HG02970 (cell line): ENCODE measurements at regions not wholly inside any gene's neighbourhood (a gene's known extent, or its start where the extent isn't known, plus 50 kb on each side); places are given as distances from the start of the nearest gene placed in this dataset.
"Not testable (repeated sequence)": the region's sequence is repeated elsewhere in the genome, so short reads cannot be mapped to it uniquely, and the experiment has no call there.

Source experiments
- ATAC-seq: cut with Tn5 transposase; IDR thresholded peaks from one replicate; pipeline ENCODE4 v1.9.1; 2021; ENCODE audit warnings: mild to moderate bottlenecking, moderate library complexity, moderate number of reproducible peaks; ENCODE audit not compliant: unreplicated experiment, low FRiP score

DNA sequence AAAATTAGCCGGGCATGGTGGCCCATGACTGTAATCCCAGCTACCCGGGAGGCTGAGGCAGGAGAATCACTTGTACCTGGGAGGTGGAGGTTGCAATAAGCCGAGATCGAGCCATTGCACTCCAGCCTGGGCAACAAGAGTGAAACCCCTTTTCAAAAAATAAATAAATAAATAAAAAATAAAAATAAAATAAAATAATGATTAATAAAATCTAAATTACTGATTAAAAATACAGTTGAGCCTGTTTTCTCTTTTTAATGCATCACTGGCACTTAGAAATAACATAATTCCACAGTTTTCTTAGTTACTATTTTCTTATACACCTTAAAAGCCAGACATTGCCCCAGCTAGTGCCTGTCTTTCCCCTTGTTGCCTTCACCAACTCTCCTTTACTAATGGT, 922.8 kb upstream of the GJE1 start:
- no peak for ATAC-seq

DNA sequence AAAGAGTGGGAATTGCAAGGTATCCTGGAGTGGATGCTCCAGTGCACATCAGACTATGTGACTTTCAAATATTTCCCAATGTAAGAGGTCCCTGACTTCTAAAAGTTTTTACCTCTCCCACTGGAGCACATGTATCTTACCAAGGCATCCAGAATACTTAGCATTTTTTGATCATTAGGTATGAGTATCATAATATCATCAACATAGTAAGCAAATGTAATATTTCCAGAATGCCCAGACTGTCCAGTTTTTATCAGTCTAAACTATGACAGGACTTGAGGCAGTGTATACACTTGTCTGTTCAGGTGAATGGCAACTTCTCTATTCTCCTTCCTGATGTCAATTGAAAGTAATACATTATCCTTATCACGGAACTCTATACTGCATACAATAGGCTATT, 924.6 kb upstream of the GJE1 start:
- ATAC-seq = no peak

DNA sequence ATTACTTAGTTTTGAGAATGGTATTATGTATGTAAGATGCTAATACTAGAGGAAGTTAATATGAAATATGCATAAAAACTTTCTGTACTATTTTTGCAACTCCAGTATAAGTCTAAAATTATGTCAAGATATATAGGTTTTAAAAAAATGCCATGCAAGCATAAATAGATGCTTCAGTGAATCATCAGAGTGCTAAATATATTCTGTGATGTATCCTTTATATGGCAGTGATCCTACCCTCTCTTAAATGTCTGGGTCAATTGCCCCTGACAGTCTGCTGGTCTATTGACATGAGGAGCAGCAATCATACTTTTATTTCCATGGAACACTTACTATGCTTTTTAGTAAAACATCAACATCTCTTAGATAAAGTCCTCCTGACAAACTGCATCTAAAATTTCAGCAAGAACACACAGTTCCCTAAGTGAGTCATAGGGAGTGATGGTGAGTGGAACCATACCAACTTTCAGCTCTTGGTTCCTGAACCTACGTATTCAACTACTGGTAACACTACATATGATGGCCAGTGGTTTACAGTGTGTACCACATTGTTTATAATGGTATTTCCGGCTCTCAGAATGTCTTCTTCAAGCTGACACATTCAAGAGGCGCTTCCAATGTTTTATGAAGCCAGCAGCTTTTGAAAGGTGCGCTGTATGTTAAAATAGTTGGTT, 928.7 kb upstream of the GJE1 start:
- ATAC-seq = no peak

DNA sequence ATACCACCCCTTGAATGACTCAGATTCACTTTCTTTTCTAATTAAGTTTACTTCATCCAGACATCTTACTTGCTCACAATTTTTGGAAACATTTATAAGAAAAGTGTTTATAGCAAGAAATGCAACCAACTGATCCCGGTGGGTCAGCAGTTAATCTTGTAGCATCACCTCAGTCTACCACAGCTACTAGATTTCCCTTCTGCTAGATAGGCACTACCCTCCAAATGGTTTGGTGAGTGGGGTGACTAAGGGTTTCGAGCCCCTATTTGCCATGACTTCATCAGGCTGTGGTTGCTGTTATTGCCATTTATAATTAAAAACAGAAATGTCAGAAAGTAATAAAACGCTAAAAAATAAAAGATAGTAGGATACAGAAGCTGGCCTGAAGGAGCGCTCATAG, 930.1 kb upstream of the GJE1 start:
- no peak for ATAC-seq

DNA sequence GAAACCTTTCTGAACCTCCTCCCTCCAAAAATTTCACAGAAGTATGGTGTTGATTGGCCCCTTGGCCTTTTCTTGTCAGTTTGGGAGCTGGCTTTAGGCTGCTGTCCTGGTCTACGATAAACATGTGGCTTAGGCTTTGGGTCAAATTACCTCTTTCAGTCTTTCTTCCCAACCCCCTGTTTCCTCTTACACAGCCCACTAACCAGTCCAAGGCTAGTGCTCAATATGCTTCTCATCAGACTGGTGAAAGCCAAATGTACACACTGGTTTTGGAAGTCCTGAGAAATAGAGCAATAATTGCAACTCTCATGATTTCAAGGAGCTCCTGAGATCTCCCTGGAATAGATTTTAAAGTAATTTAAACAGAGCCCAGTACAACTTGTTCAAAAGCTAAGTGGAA, 933.7 kb upstream of the GJE1 start:
- no peak for ATAC-seq

DNA sequence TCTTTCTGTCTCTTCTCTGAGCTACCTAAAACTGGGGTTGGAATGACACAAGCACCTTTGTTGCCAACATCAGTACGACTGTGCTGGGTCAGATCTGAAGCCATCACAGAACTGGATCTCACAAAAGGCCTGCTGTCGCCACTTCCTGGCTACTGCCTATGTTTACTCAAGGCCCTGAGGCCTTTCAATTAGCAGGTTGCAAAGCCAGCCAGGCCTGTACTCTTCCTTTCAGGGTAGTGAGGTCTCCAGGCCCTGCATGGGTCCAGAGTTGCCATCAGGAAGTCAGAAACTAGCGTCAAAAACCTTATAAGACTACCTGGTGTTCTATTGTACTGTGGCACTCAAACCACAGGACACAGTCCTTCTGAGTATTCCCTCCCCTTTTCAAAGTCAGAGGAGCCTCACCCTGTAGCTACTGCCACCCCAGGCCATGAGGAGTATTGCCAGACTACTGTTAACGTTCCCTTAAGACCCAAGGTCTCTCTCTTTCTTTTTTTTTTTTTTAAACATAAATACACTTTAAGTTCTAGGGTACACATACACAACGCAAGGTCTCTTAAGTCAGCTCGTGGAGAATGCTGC, 937.4 kb upstream of the GJE1 start:
- no peak for ATAC-seq

DNA sequence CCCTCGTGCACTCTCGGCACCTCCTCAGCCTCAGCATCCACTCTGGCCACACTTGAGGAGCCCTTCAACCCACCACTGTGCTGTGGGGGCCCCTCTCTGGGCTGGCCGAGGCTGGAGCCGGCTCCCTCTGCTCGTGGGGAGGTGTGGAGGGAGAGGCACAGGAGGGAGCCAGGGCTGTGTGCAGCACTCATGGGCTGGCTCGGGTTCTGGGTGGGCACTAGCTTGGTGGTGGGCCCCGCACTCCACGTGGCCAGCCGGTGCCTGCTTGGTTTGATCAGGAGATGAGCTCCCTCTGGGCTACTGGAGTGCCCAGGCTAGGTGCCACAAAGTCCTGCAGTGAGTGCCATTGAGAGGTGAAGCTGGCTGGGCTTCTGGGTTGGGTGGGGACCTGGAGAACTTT, 949.4 kb upstream of the GJE1 start:
- no peak for ATAC-seq

DNA sequence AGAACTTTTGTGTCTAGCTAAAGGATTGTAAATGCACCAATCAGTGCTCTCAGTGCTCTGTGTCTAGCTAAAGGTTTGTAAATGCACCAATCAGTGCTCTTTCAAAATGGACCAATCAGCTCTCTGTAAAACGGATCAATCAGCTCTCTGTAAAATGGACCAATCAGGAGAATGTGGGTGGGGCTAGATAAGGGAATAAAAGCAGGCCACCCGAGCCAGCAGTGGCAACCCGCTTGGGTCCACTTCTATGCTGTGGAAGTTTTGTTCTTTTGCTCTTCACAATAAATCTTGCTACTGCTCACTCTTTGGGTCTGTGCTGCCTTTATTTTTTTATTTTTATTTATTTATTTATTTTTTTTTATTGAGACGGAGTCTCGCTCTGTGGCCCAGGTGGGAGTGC, 957.3 kb upstream of the GJE1 start:
- not testable (repeated sequence) for ATAC-seq

DNA sequence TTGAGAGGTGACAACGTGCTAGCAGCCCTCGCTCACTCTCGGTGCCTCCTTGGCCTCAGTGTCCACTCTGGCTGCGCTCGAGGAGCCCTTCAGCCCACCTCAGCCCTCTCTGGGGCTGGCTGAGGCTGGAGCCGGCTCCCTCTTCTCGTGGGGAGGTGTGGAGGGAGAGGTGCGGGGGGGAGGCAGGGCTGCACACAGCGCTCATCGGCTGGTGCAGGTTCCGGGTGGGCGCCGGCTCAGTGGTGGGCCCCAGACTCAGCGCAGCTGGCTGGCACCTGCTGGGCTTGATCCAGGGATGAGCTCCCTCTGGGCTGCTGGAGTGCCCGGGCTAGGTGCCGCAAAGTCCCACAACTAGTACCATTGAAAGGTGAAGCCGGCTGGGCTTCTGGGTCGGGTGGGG, 957.8 kb upstream of the GJE1 start:
- ATAC-seq = no peak

DNA sequence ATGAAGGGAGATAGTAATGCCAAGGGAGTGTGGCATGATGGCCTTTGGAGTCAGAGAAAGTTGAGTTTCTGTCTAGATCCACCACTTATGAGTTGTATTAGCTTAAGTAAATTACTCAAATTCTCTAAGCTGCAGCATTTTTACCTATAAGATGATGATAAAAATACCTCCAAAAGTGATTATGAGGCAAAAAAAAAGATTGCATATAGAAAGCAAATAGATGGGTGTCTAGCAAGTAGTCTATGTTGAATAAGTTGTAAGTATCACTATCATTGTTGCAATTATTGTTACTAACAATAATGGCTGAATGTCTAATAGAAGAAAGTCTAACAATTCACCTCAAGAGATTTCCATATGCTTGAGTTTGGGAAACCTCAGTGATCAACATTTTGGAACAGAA, 959.2 kb upstream of the GJE1 start:
- ATAC-seq = no peak

DNA sequence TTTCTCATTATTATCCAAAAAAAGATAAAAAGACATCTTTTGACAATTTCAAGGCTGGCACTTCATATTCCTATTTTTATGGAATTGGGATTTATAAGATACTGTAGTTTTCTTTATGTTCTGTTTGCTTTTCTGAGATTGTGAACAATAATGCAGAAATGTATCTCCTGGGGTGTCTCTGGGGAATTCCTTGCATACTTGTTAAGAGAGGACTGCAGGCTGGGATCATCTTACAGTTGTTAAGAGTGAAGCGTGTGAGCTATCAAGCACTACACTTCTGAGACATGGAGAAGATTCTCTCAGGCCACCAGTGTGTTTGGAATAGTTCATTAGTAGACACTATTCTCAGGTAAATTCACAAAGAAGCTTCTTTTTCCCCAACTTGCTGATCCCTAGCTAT, 963.3 kb upstream of the GJE1 start:
- no peak for ATAC-seq

DNA sequence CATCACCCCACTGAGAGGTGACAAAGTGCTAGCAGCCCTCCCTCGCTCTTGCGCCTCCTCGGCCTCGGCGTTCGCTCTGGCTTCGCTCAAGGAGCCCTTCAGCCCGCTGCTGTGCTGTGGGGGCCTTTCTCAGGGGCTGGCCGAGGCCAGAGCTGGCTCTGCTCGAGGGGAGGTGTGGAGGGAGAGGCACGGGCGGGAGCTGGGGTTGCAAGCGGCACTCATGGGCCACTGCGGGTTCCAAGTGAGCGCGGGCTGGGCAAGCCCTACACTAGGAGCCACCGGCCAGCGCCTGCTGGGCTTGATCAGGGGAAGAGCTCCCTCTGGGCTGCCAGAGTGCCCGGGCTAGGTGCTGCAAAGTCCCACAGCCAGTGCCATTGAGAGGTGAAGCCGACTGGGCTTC, 964.8 kb upstream of the GJE1 start:
- ATAC-seq = no peak

DNA sequence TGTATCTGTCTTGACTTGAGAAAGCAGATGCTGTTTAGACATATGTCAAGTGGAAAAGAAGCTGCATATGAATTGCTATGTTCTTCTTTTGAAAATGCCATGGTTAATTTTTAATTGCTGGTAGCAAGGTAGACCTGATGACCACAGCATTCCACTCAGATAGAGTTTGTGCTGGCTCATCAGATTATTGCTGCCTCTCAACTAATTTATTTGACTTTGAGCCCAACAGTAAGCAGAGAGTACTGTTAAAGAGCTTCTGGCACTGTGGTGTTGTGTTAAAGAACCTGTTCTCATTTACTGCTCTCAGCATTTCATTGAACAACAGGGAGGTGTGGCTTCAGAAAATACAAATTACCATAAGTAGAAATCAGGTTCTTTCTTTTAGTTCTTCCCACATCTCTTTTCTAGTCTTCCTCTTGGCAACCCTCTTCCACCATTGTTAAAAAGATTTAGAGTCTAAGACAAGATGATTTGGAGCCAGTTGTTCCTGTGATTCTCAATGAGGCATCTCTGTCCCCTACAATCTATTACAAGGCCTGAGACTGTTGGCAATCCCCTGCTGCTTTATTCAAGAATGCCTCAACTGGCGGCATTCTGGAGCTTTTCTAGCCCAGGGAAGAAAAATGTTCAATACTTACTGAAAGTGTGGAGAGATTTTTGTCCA, 967.6 kb upstream of the GJE1 start:
- ATAC-seq = no peak

DNA sequence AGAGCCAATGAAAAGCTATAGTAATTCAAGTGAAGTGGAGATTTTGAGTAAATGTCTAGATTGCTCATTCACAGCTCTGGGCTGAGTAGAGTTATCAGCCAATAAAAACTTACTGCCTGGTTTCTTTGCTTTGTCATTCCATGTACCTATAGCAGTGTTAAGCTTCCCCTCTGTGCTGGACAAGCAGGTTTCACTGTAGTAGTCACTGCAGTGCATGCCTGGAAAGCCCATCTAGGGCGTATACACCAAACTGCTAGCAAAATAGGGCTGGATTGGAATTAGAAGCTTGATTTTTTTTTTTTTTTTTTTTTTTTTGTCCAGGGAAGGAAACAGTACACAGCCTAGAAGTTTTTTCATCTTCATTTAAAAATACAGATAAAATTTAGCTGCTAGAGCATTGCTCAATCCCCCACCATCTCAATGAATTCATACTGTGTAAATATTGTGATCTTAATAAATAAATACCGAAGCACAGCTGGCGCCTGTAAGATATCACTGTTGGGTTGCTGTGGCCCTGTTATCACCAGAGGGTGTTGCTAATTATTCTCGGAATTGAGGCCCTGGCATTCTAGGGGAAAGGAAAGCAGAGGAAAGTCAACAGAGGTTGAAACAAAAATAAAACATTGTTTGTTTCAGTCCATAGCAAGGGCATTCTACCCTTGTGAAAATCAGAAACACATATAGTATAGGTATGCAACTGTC, 968.5 kb upstream of the GJE1 start:
- no peak for ATAC-seq

DNA sequence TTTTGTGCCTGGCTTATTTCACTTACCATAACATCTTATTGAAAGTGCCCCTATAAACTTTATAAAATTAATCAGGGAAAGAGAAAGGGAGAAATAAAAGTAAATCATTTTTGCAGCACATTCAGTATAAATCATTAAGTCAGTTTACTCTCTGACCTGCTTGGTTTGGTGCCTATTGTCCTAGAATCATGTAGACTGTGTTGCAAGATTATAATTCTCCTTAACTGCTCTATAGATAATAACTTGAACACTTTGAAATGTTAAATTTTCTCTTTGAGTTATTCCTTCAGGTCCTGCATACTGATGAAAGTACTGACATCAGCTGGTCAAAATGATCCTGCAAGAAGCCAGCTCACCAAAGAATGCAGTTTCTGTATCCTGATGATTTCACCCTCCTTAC, 969.6 kb upstream of the GJE1 start:
- ATAC-seq = no peak

DNA sequence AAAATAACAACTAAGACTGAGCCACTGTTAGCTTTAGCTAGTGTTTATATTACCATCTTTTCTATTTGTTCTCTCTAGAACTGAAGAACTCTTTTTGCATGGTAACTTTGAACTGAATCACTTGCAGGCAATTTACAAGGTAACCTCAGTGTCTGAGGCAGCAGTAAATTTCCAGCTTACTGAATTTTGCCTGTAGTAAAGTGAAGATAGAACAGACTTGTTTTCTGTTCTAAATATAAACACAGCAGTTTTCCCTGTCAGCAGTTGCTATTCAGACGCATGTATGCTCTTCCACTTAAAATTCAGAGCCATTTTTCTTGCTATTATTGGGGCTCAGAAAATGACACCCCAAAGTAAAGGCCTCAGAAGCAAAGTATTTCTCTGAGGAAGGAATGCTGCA, 974.0 kb upstream of the GJE1 start:
- no peak for ATAC-seq

DNA sequence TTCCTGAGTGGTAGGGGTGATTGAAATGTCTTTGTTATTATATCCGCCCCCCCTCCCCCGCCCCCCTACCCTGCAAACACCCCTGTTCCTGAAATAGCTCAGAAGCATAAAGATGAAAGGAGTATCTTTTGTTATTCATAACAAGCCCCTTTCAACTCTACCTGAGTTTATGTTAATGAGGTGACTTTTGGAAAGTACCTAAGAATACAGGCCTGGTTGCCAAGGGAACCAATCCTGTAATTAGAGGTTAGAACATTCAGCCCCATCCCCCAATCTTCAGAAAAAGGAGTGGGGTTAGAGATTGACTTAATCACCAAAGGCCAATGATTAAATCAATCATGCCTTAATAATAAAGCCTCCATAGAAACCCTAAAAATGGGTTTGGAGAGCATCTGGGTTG, 979.2 kb upstream of the GJE1 start:
- ATAC-seq = no peak

DNA sequence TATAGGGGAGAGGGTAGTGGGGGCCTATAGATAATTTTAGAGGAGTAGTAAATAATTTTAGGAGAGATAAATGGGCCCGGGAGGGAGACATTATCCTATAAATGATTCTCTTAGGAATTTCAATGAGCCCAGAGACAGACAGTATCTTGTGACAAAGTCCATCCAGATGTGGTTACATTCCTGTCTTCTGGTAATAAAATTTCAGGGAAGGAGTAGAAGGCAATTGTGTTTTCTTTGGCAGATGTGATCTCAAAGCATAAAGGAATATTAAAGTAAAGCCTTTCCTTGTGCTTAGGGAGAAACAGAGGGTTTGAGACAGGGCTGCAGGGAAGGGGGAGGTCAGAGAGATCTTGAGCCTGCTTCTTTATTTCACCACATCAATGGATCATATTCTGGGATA, 979.8 kb upstream of the GJE1 start:
- ATAC-seq = no peak

DNA sequence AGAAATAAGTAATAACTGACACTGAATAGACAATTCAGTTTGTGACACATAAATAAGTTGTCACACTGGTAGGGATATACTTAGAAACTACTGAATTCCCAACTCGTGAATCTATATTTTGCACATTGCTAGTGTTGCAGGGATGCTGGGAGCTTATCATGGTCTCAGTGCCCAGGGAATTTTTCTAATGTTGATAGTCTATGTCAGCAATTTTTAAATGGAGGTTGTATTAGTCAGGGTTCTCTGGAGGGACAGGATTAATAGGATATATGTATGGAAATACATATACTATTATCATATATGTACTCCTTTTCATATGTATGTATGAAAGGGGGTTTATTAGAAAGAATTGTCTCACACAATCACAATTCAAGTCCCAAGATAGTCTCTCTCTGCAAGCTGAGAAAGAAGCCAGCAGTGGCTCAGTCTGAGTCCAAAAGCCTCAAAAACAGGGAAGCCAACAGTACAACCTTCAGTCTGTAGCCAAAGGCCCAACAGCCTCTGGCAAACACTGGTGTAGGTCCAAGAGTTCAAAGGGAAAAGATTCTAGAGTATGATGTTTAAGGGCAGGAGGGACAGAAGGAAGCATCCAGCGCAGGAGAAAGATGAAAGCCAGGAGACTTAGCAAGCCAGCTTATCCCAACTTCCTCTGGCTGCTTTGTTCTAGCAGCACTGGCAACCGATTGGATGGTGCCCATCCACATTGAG, 980.9 kb upstream of the GJE1 start:
- ATAC-seq = no peak

DNA sequence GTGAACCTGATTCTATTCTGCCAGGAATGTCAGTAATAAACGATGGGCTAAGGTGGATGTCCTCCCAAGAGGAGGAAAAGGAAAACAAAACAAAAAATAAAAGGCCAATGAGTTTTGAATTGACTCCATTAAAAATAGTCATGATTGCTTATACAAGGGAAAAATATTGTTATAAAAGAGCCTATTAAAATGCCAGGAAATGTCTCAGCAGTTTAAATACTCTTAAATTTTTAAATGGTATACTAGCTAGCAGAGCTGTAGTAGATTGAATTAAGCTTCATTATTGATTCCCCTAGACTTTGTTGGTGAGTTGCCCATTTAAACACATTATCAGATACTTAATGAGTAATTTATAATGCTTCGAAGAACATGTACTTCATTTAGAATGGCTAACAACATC, 990.9 kb upstream of the GJE1 start:
- no peak for ATAC-seq

DNA sequence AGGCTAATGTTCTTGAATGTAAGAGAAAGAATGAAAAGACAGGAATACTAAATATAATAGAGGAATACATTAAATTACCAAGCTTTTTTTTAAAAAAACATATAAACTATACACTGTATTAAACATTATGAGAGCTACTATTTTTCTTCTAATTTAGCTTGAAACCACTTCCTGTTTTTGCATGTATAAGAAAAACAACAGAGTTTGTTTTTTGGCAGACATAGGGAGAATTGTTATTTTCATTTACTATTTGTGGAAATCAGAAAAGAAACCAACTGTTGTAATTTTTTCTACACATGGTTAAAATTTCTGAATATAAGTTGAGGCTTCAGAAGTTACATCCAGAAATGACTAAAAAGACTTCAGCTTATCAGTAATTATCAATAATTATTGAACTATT, 991.8 kb upstream of the GJE1 start:
- no peak for ATAC-seq
